ENCODE measurements at regions not wholly inside any gene's neighbourhood (a gene's known extent, or its start where the extent isn't known, plus 50 kb on each side); places are given as distances from the start of the nearest gene placed in this dataset.
"Not testable (repeated sequence)": the region's sequence is repeated elsewhere in the genome, so short reads cannot be mapped to it uniquely, and the experiment has no call there.

GRCh38 chr12:19804737-19805136 is 365.4 kb downstream of the AEBP2 start:
- Histone ChIP-seq H3K36me3 (ENCODE audit: insufficient read depth, low read length) (no peaks in the 10 kb centered on the region), H3K9ac (ENCODE audit: low read depth, low read length) (no peak overlapping the region), H3K27me3 (ENCODE audit: insufficient read depth, low read length) (no peaks in the 10 kb centered on the region), H3K4me3 (ENCODE audit: low read length) (no peak overlapping the region), H3K9me3 (ENCODE audit: insufficient read depth, low read depth, low read length) (no peaks in the 10 kb centered on the region), H3K4me1 (ENCODE audit: insufficient read depth, low read length) (no peaks in the 10 kb centered on the region), H3K27ac (ENCODE audit: low read depth, low read length) (no peak overlapping the region)
- WGBS, result no CpG with 5 or more reads among the region's 1 CpG

GRCh38 chr12:19808371-19808770 is 369.1 kb downstream of the AEBP2 start:
- Histone ChIP-seq H3K36me3 (ENCODE audit: insufficient read depth, low read length) (no peaks in the 10 kb centered on the region), H3K9me3 (ENCODE audit: insufficient read depth, low read depth, low read length) (no peaks in the 10 kb centered on the region), H3K27ac (ENCODE audit: low read depth, low read length) (no peak overlapping the region), H3K4me1 (ENCODE audit: insufficient read depth, low read length) (no peaks in the 10 kb centered on the region), H3K27me3 (ENCODE audit: insufficient read depth, low read length) (no peaks in the 10 kb centered on the region), H3K4me3 (ENCODE audit: low read length) (no peak overlapping the region), H3K9ac (ENCODE audit: low read depth, low read length) (no peak overlapping the region)
- WGBS, result 88% methylated on average over 2 of the region's 2 CpGs

- H3K27me3 ChIP-seq (ENCODE audit: insufficient read depth, low read length), result no peaks in the 10 kb centered on the region
These were observed 370.9 kb downstream of the AEBP2 start for GRCh38 chr12:19810213-19810612.

GRCh38 chr12:19811922-19812321 is 372.6 kb downstream of the AEBP2 start:
- no peak overlapping the region for H3K4me3 ChIP-seq (ENCODE audit: low read length)
- H3K27me3 ChIP-seq (ENCODE audit: insufficient read depth, low read length), result no peaks in the 10 kb centered on the region
- no peak overlapping the region for H3K27ac ChIP-seq (ENCODE audit: low read depth, low read length)
- H3K36me3 ChIP-seq (ENCODE audit: insufficient read depth, low read length), result no peaks in the 10 kb centered on the region
- no peaks in the 10 kb centered on the region for H3K4me1 ChIP-seq (ENCODE audit: insufficient read depth, low read length)
- peaks cover 11% of the 10 kb centered on the region for H3K9me3 ChIP-seq (ENCODE audit: insufficient read depth, low read depth, low read length)
- WGBS, result 95% methylated on average over 2 of the region's 3 CpGs
- no peak overlapping the region for H3K9ac ChIP-seq (ENCODE audit: low read depth, low read length)

More at GRCh38 chr12:19810213-19810612, 370.9 kb downstream of the AEBP2 start:
- no peak overlapping the region for H3K27ac ChIP-seq (ENCODE audit: low read depth, low read length)
- H3K4me1 ChIP-seq (ENCODE audit: insufficient read depth, low read length), result no peaks in the 10 kb centered on the region
- H3K36me3 ChIP-seq (ENCODE audit: insufficient read depth, low read length), result no peaks in the 10 kb centered on the region
- WGBS, result 92% methylated on average over 1 of the region's 1 CpG
- no peak overlapping the region for H3K4me3 ChIP-seq (ENCODE audit: low read length)
- H3K9ac ChIP-seq (ENCODE audit: low read depth, low read length), result no peak overlapping the region
- peaks cover 11% of the 10 kb centered on the region for H3K9me3 ChIP-seq (ENCODE audit: insufficient read depth, low read depth, low read length)

- Histone ChIP-seq H3K27ac (ENCODE audit: low read depth, low read length) (no peak overlapping the region), H3K36me3 (ENCODE audit: insufficient read depth, low read length) (no peaks in the 10 kb centered on the region), H3K9me3 (ENCODE audit: insufficient read depth, low read depth, low read length) (peaks cover 3% of the 10 kb centered on the region), H3K27me3 (ENCODE audit: insufficient read depth, low read length) (no peaks in the 10 kb centered on the region), H3K9ac (ENCODE audit: low read depth, low read length) (no peak overlapping the region), H3K4me1 (ENCODE audit: insufficient read depth, low read length) (no peaks in the 10 kb centered on the region), H3K4me3 (ENCODE audit: low read length) (no peak overlapping the region)
- whole genome bisulfite sequencing, result 59% methylated on average over 3 of the region's 4 CpGs
These were observed 379.9 kb downstream of the AEBP2 start for GRCh38 chr12:19819231-19819630.

GRCh38 chr12:19822476-19822875 is 383.2 kb downstream of the AEBP2 start:
- Histone ChIP-seq H3K27ac (ENCODE audit: low read depth, low read length) (no peak overlapping the region), H3K4me1 (ENCODE audit: insufficient read depth, low read length) (no peaks in the 10 kb centered on the region), H3K36me3 (ENCODE audit: insufficient read depth, low read length) (no peaks in the 10 kb centered on the region), H3K9me3 (ENCODE audit: insufficient read depth, low read depth, low read length) (peaks cover 10% of the 10 kb centered on the region), H3K9ac (ENCODE audit: low read depth, low read length) (no peak overlapping the region), H3K4me3 (ENCODE audit: low read length) (no peak overlapping the region), H3K27me3 (ENCODE audit: insufficient read depth, low read length) (no peaks in the 10 kb centered on the region)
- WGBS, result 96% methylated on average over 4 of the region's 4 CpGs

- H3K9me3 ChIP-seq (ENCODE audit: insufficient read depth, low read depth, low read length), result peaks cover 16% of the 10 kb centered on the region
- not testable (repeated sequence) for H3K9ac ChIP-seq (ENCODE audit: low read depth, low read length); H3K4me1 ChIP-seq (ENCODE audit: insufficient read depth, low read length); H3K27ac ChIP-seq (ENCODE audit: low read depth, low read length); H3K27me3 ChIP-seq (ENCODE audit: insufficient read depth, low read length); H3K4me3 ChIP-seq (ENCODE audit: low read length); H3K36me3 ChIP-seq (ENCODE audit: insufficient read depth, low read length)
- 80% methylated on average over 6 of the region's 6 CpGs for WGBS
These were observed 384.0 kb downstream of the AEBP2 start for GRCh38 chr12:19823326-19823725.

GRCh38 chr12:19826980-19827550 is 387.8 kb downstream of the AEBP2 start:
- Histone ChIP-seq H3K27me3 (ENCODE audit: insufficient read depth, low read length) (no peaks in the 10 kb centered on the region), H3K27ac (ENCODE audit: low read depth, low read length) (no peak overlapping the region), H3K36me3 (ENCODE audit: insufficient read depth, low read length) (no peaks in the 10 kb centered on the region), H3K4me1 (ENCODE audit: insufficient read depth, low read length) (no peaks in the 10 kb centered on the region), H3K4me3 (ENCODE audit: low read length) (no peak overlapping the region), H3K9ac (ENCODE audit: low read depth, low read length) (no peak overlapping the region), H3K9me3 (ENCODE audit: insufficient read depth, low read depth, low read length) (peaks cover 16% of the 10 kb centered on the region)
- 96% methylated on average over 13 of the region's 13 CpGs for WGBS

GRCh38 chr12:19829100-19829853 is 390.0 kb downstream of the AEBP2 start:
- WGBS, result 93% methylated on average over 4 of the region's 4 CpGs
- Histone ChIP-seq H3K9me3 (ENCODE audit: insufficient read depth, low read depth, low read length) (peaks cover 16% of the 10 kb centered on the region), H3K4me1 (ENCODE audit: insufficient read depth, low read length) (peaks cover 6% of the 10 kb centered on the region; the same call in 1 of the 2 replicates), H3K36me3 (ENCODE audit: insufficient read depth, low read length) (no peaks in the 10 kb centered on the region), H3K9ac (ENCODE audit: low read depth, low read length) (no peak overlapping the region), H3K4me3 (ENCODE audit: low read length) (no peak overlapping the region), H3K27ac (ENCODE audit: low read depth, low read length) (no peak overlapping the region), H3K27me3 (ENCODE audit: insufficient read depth, low read length) (no peaks in the 10 kb centered on the region)

- Histone ChIP-seq H3K9me3 (ENCODE audit: insufficient read depth, low read depth, low read length) (peaks cover 15% of the 10 kb centered on the region), H3K4me1 (ENCODE audit: insufficient read depth, low read length) (peaks cover 6% of the 10 kb centered on the region; the same call in 1 of the 2 replicates), H3K4me3 (ENCODE audit: low read length) (no peak overlapping the region), H3K27ac (ENCODE audit: low read depth, low read length) (no peak overlapping the region), H3K36me3 (ENCODE audit: insufficient read depth, low read length) (no peaks in the 10 kb centered on the region), H3K9ac (ENCODE audit: low read depth, low read length) (no peak overlapping the region), H3K27me3 (ENCODE audit: insufficient read depth, low read length) (no peaks in the 10 kb centered on the region)
- 100% methylated on average over 2 of the region's 2 CpGs for WGBS
These were observed 391.2 kb downstream of the AEBP2 start for GRCh38 chr12:19830446-19830845.

GRCh38 chr12:19833775-19834501 is 394.6 kb downstream of the AEBP2 start:
- Histone ChIP-seq H3K36me3 (ENCODE audit: insufficient read depth, low read length) (no peaks in the 10 kb centered on the region), H3K4me1 (ENCODE audit: insufficient read depth, low read length) (peaks cover 6% of the 10 kb centered on the region; the same call in 1 of the 2 replicates), H3K27me3 (ENCODE audit: insufficient read depth, low read length) (no peaks in the 10 kb centered on the region), H3K27ac (ENCODE audit: low read depth, low read length) (no peak overlapping the region), H3K9me3 (ENCODE audit: insufficient read depth, low read depth, low read length) (no peaks in the 10 kb centered on the region), H3K4me3 (ENCODE audit: low read length) (no peak overlapping the region), H3K9ac (ENCODE audit: low read depth, low read length) (no peak overlapping the region)
- WGBS, result 79% methylated on average over 2 of the region's 2 CpGs

Data from HUES64 (cell line).